HepG2 (cell line): ENCODE measurements at regions not wholly inside any gene's neighbourhood (a gene's known extent, or its start where the extent isn't known, plus 50 kb on each side); places are given as distances from the start of the nearest gene placed in this dataset.

Experiments
- ATAC-seq: fragments of 200-7000 bp; cut with Tn5 transposase; 3 replicates; pipeline ENCODE4 v1.9.1; 2020; ENCODE audit warnings: mild to moderate bottlenecking, moderate library complexity
- BruUV-seq: library from RNA; stranded (reverse); fragments of 400-500 nt; replicated peaks from 2 replicates; lab custom pipeline; 2021; lab: Mats Ljungman, UMichigan
- CTCF ChIA-PET: fragments of 300-600 bp; formaldehyde crosslinking; extraction: SDS; loops from one replicate; lab custom pipeline; 2021; ENCODE audit warnings: low total read pairs, inconsistent platforms, low intra/inter-chr PET ratio; lab: Yijun Ruan, JAX
- POLR2A ChIA-PET: fragments of 350-600 bp; sonication (Branson Sonifier 250); formaldehyde crosslinking; loops from one replicate; lab custom pipeline; 2020; ENCODE audit warnings: antibody characterized with exemption, inconsistent platforms; lab: Yijun Ruan, JAX
- DNase-seq: peaks from one replicate; pipeline ENCODE4 v3.0.0-alpha.2; 2015; ENCODE audit warnings: low spot score
- FAIRE-seq: peaks from 3 replicates; lab custom pipeline; 2011; peaks lifted over from hg19 to GRCh38; lab: Jason Lieb, UNC
- H2AFZ ChIP-seq: one replicate; pipeline ENCODE4 v1.6.1; 2011; ENCODE audit warnings: low read length, inconsistent platforms
- H3K27ac ChIP-seq: fragments of 300-600 bp; 3 replicates; pipeline ENCODE4 v1.8.0; 2011; ENCODE audit warnings: mixed run types, mild to moderate bottlenecking, mixed read lengths, low read length, inconsistent platforms; ENCODE audit not compliant: insufficient read depth; ENCODE audit errors: extremely low read length
- H3K27me3 ChIP-seq, 2 experiments: fragments of 200-600 bp in 1 of 2; 2 replicates in 1 of 2; 3 replicates in 1 of 2; pipeline versions ENCODE4 v1.6.0 to v1.8.0; 2011; ENCODE audit warnings: low read length in 2 of 2, mild to moderate bottlenecking in 2 of 2, moderate library complexity in 2 of 2, inconsistent platforms in 1 of 2; ENCODE audit not compliant: insufficient read depth in 2 of 2, control insufficient read depth in 1 of 2
- H3K36me3 ChIP-seq, 2 experiments: fragments of 200-600 bp in 1 of 2; replicated peaks in 1 of 2; 2 replicates in 1 of 2; 3 replicates in 1 of 2; pipeline versions ENCODE4 v1.5.1 to v1.8.0; 2011; ENCODE audit warnings: low read length in 2 of 2, inconsistent platforms in 1 of 2; ENCODE audit not compliant: insufficient read depth in 2 of 2, control insufficient read depth in 1 of 2
- H3K4me1 ChIP-seq: 2 replicates; pipeline ENCODE4 v1.5.1; 2012; ENCODE audit warnings: low read length, inconsistent platforms; ENCODE audit not compliant: insufficient read depth
- H3K4me2 ChIP-seq: 2 replicates; pipeline ENCODE4 v1.6.0; 2011; ENCODE audit warnings: low read depth, low read length, inconsistent platforms
- H3K4me3 ChIP-seq, 3 experiments: fragments of 200-600 bp in 1 of 3; sonication (generic), shearing (Covaris generic) in 1 of 3; replicated peaks in 1 of 3; 2 replicates each; pipeline ENCODE4 v1.5.1; 2011 to 2016; ENCODE audit warnings: low read length in 3 of 3, inconsistent platforms in 2 of 3, low read depth in 2 of 3, mild to moderate bottlenecking in 2 of 3, control low read depth in 1 of 3, mixed read lengths in 1 of 3; ENCODE audit not compliant: insufficient read depth in 1 of 3
- H3K79me2 ChIP-seq: one replicate; pipeline ENCODE4 v1.6.1; 2011; ENCODE audit warnings: low read length, inconsistent platforms; ENCODE audit not compliant: insufficient read depth
- H3K9ac ChIP-seq: 2 replicates; pipeline ENCODE4 v1.6.0; 2011; ENCODE audit warnings: mild to moderate bottlenecking, low read depth, low read length, inconsistent platforms; ENCODE audit not compliant: insufficient read depth
- H3K9me3 ChIP-seq: 2 replicates; pipeline ENCODE4 v1.5.1; 2012; ENCODE audit warnings: mild to moderate bottlenecking, low read length
- H4K20me1 ChIP-seq: 2 replicates; pipeline ENCODE4 v1.6.0; 2011; ENCODE audit warnings: inconsistent platforms, mild to moderate bottlenecking, low read length, moderate library complexity; ENCODE audit not compliant: insufficient read depth
- ETV6 ChIP-seq: sonication (generic); formaldehyde crosslinking; conservative IDR thresholded peaks from 2 replicates; pipeline ENCODE4 v1.4.0; 2020; ENCODE audit warnings: missing genetic modification reagents
- PAWR ChIP-seq: sonication (generic); formaldehyde crosslinking; IDR thresholded peaks from 2 replicates; pipeline ENCODE4 v1.4.0; 2020; ENCODE audit warnings: missing genetic modification reagents, mild to moderate bottlenecking, borderline replicate concordance
- SP4 ChIP-seq: sonication (generic); formaldehyde crosslinking; IDR thresholded peaks from 2 replicates; pipeline ENCODE4 v1.8.1; 2023; ENCODE audit warnings: mild to moderate bottlenecking, missing genetic modification reagents
- TCF12 ChIP-seq, 2 experiments: fragments of 450-650 bp in 1 of 2; sonication (generic) in 1 of 2; formaldehyde crosslinking in 1 of 2; IDR thresholded peaks; 2 replicates each; pipeline versions ENCODE4 v1.6.1 to v1.8.0; 2017 to 2022; ENCODE audit warnings: antibody characterized with exemption in 1 of 2, mild to moderate bottlenecking in 1 of 2, missing genetic modification reagents in 1 of 2, moderate library complexity in 1 of 2
- ZFP62 ChIP-seq: sonication (generic); formaldehyde crosslinking; IDR thresholded peaks from 2 replicates; pipeline ENCODE4 v1.4.0; 2020; ENCODE audit warnings: missing genetic modification reagents
- ZNF234 ChIP-seq: sonication (generic); formaldehyde crosslinking; conservative IDR thresholded peaks from 2 replicates; pipeline ENCODE4 v1.5.1; 2020; ENCODE audit warnings: mild to moderate bottlenecking, missing genetic modification reagents
- ZNF558 ChIP-seq: sonication (generic); formaldehyde crosslinking; IDR thresholded peaks from 2 replicates; pipeline ENCODE4 v1.9.0; 2022; ENCODE audit warnings: mild to moderate bottlenecking, missing genetic modification reagents, borderline replicate concordance
- ZNF749 ChIP-seq: sonication (generic); formaldehyde crosslinking; IDR thresholded peaks from 2 replicates; pipeline ENCODE4 v1.8.0; 2022; ENCODE audit warnings: mild to moderate bottlenecking, missing genetic modification reagents, moderate library complexity, borderline replicate concordance
- WGBS: methylation state at CpG from one replicate; pipeline ENCODE4 v1.1.6; 2017; ENCODE audit warnings: low lambda C conversion rate; 5-methylcytosine and 5-hydroxymethylcytosine counted together
- in situ Hi-C: cut with HindIII; loops from 2 replicates; pipeline ENCODE4 v1.10.0; 2017; ENCODE audit warnings: low pct_unique_long_range_greater_than_20kb; ENCODE audit not compliant: extremely low pct_ligation_motif_present
- intact Hi-C: fragments of 100-400 bp; cut with micrococcal nuclease; formaldehyde crosslinking; loops from one replicate; pipeline ENCODE4 v1.10.0; 2022; ENCODE audit not compliant: unreplicated experiment
- TF ChIP-seq, protein P1 (sequence below): sonication (generic); formaldehyde crosslinking; IDR thresholded peaks from 2 replicates; pipeline ENCODE4 v1.4.0; 2020; ENCODE audit warnings: missing genetic modification reagents, borderline replicate concordance
- TF ChIP-seq, protein P2 (sequence below): sonication (generic); formaldehyde crosslinking; IDR thresholded peaks from 2 replicates; pipeline ENCODE4 v1.4.0; 2020; ENCODE audit warnings: missing genetic modification reagents
- TF ChIP-seq, protein P3 (sequence below): sonication (generic); formaldehyde crosslinking; IDR thresholded peaks from 2 replicates; pipeline ENCODE4 v1.5.0; 2020; ENCODE audit warnings: missing genetic modification reagents
- TF ChIP-seq, protein P4 (sequence below): sonication (generic); formaldehyde crosslinking; IDR thresholded peaks from 2 replicates; pipeline ENCODE4 v1.4.0; 2020; ENCODE audit warnings: missing genetic modification reagents
- TF ChIP-seq, protein P5 (sequence below): sonication (generic); formaldehyde crosslinking; IDR thresholded peaks from 2 replicates; pipeline ENCODE4 v1.4.0; 2020; ENCODE audit warnings: missing genetic modification reagents

DNA sequence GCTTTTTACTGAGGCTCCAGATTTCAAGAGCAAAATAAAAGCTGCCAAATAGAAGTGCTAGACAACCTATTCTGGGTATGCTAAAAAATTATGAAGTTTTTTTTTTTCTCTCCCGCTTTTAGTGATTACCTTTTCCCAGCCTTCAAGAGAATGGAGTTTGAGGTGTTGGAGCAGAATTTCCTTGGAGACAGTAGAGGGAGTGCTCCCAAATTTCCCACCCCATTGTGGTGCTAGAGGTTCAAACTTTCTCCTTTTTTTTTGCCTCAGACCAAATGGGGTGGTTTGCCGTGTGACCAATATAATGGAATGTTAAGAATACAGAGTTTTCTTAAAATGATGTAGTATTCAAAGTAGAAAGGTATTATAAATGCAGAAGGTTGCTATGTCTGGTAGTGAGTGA lies 244.2 kb upstream of the RIOK2 start (continued):
- TF ChIP-seq, protein P1, sequence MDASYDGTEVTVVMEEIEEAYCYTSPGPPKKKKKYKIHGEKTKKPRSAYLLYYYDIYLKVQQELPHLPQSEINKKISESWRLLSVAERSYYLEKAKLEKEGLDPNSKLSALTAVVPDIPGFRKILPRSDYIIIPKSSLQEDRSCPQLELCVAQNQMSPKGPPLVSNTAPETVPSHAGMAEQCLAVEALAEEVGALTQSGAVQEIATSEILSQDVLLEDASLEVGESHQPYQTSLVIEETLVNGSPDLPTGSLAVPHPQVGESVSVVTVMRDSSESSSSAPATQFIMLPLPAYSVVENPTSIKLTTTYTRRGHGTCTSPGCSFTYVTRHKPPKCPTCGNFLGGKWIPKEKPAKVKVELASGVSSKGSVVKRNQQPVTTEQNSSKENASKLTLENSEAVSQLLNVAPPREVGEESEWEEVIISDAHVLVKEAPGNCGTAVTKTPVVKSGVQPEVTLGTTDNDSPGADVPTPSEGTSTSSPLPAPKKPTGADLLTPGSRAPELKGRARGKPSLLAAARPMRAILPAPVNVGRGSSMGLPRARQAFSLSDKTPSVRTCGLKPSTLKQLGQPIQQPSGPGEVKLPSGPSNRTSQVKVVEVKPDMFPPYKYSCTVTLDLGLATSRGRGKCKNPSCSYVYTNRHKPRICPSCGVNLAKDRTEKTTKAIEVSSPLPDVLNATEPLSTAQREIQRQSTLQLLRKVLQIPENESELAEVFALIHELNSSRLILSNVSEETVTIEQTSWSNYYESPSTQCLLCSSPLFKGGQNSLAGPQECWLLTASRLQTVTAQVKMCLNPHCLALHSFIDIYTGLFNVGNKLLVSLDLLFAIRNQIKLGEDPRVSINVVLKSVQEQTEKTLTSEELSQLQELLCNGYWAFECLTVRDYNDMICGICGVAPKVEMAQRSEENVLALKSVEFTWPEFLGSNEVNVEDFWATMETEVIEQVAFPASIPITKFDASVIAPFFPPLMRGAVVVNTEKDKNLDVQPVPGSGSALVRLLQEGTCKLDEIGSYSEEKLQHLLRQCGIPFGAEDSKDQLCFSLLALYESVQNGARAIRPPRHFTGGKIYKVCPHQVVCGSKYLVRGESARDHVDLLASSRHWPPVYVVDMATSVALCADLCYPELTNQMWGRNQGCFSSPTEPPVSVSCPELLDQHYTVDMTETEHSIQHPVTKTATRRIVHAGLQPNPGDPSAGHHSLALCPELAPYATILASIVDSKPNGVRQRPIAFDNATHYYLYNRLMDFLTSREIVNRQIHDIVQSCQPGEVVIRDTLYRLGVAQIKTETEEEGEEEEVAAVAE: no peak
- no peak for TF ChIP-seq SP4 (CRISPR knock-in tag)
- TF ChIP-seq, protein P2, sequence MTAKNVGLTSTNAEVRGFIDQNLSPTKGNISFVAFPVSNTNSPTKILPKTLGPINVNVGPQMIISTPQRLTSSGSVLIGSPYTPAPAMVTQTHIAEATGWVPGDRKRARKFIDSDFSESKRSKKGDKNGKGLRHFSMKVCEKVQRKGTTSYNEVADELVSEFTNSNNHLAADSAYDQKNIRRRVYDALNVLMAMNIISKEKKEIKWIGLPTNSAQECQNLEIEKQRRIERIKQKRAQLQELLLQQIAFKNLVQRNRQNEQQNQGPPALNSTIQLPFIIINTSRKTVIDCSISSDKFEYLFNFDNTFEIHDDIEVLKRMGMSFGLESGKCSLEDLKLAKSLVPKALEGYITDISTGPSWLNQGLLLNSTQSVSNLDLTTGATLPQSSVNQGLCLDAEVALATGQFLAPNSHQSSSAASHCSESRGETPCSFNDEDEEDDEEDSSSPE (CRISPR knock-in tag): no peak
- no peak for TF ChIP-seq ETV6
- TF ChIP-seq, all 625 proteins: peak for 0

DNA sequence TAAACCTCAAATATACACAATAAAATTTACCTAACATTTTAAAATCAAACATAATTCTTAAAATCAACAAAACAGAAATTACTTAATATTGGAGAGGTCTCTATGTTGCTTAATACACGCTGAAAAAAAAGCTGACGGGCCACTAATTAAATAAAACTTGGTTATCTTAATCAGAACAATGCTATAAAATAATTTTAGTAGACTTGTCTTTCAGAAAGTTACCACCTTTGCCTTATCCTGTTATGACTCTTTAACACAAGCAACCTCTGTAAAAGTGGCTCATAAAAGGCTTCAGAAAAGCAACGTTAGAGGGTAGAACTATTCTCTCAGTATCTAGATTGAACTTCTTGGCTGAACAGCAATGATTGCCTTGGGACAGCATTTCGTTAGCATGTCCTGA lies 251.0 kb upstream of the RIOK2 start:
- ATAC-seq: no peak
- H3K79me2 ChIP-seq: no peaks in the 10 kb centered on the region
- H3K27me3 ChIP-seq: no peaks in the 10 kb centered on the region
- no peaks in the 10 kb centered on the region for H3K4me1 ChIP-seq
- H4K20me1 ChIP-seq: no peaks in the 10 kb centered on the region
- DNase-seq: no peak
- no peak overlapping the region for H3K4me2 ChIP-seq
- no peak overlapping the region for H3K27ac ChIP-seq
- ChIA-PET CTCF (no interaction called here), POLR2A (no interaction called here)
- intact Hi-C loops (no loop called here), in situ Hi-C loops (no loop called here)
- BruUV-seq: no TSS peak
- no peak for FAIRE-seq
- under 1% methylated on average over 4 of the region's 4 CpGs for WGBS
- H2AFZ ChIP-seq: no peak overlapping the region
- no peaks in the 10 kb centered on the region for H3K9me3 ChIP-seq
- no peak overlapping the region for H3K9ac ChIP-seq
- no peak overlapping the region for H3K4me3 ChIP-seq
- no peaks in the 10 kb centered on the region for H3K36me3 ChIP-seq
- no peak for TF ChIP-seq ZNF234
- TF ChIP-seq, protein P3, sequence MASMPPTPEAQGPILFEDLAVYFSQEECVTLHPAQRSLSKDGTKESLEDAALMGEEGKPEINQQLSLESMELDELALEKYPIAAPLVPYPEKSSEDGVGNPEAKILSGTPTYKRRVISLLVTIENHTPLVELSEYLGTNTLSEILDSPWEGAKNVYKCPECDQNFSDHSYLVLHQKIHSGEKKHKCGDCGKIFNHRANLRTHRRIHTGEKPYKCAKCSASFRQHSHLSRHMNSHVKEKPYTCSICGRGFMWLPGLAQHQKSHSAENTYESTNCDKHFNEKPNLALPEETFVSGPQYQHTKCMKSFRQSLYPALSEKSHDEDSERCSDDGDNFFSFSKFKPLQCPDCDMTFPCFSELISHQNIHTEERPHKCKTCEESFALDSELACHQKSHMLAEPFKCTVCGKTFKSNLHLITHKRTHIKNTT (CRISPR knock-in tag): no peak
- TF ChIP-seq, protein P4, sequence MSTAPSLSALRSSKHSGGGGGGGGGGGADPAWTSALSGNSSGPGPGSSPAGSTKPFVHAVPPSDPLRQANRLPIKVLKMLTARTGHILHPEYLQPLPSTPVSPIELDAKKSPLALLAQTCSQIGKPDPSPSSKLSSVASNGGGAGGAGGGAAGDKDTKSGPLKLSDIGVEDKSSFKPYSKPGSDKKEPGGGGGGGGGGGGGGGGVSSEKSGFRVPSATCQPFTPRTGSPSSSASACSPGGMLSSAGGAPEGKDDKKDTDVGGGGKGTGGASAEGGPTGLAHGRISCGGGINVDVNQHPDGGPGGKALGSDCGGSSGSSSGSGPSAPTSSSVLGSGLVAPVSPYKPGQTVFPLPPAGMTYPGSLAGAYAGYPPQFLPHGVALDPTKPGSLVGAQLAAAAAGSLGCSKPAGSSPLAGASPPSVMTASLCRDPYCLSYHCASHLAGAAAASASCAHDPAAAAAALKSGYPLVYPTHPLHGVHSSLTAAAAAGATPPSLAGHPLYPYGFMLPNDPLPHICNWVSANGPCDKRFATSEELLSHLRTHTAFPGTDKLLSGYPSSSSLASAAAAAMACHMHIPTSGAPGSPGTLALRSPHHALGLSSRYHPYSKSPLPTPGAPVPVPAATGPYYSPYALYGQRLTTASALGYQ: no peak
- no peak for TF ChIP-seq ZFP62
- TF ChIP-seq PAWR (CRISPR knock-in tag): no peak
- no peak for TF ChIP-seq TCF12 (IDR thresholded peaks at IDR 0.05)
- TF ChIP-seq TCF12 (CRISPR knock-in tag; IDR thresholded peaks at IDR 0.05): no peak
- TF ChIP-seq, protein P5, sequence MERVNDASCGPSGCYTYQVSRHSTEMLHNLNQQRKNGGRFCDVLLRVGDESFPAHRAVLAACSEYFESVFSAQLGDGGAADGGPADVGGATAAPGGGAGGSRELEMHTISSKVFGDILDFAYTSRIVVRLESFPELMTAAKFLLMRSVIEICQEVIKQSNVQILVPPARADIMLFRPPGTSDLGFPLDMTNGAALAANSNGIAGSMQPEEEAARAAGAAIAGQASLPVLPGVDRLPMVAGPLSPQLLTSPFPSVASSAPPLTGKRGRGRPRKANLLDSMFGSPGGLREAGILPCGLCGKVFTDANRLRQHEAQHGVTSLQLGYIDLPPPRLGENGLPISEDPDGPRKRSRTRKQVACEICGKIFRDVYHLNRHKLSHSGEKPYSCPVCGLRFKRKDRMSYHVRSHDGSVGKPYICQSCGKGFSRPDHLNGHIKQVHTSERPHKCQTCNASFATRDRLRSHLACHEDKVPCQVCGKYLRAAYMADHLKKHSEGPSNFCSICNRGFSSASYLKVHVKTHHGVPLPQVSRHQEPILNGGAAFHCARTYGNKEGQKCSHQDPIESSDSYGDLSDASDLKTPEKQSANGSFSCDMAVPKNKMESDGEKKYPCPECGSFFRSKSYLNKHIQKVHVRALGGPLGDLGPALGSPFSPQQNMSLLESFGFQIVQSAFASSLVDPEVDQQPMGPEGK (CRISPR knock-in tag): no peak
- no peak for TF ChIP-seq ZNF749
- no peak for TF ChIP-seq ZNF558 (CRISPR knock-in tag)
